NCI-H226 (cell line): ENCODE measurements at regions not wholly inside any gene's neighbourhood (a gene's known extent, or its start where the extent isn't known, plus 50 kb on each side); places are given as distances from the start of the nearest gene placed in this dataset.

Experiments
- DNase-seq: peaks from one replicate; pipeline ENCODE4 v3.0.0-alpha.2; 2015

DNA sequence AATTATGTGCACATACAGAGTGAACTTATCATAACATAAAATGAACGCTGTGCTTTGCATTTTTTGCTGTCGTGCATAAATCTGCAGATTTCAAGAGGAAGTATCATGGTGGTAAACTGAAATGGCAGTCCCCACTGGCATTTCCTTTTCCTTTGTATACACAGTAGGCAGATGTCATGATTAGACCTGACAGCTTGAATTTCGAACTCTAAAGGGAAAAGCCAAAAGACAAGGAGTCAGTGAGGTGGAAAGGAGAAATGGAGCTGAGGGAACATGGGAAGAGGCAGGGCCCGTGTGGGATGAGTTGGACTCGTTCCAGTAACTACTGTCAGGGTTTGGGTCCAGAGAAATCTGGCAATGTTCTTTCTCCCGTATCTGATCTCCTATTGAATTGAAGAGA, 454.1 kb upstream of the SGCG start:
- no peak for DNase-seq

DNA sequence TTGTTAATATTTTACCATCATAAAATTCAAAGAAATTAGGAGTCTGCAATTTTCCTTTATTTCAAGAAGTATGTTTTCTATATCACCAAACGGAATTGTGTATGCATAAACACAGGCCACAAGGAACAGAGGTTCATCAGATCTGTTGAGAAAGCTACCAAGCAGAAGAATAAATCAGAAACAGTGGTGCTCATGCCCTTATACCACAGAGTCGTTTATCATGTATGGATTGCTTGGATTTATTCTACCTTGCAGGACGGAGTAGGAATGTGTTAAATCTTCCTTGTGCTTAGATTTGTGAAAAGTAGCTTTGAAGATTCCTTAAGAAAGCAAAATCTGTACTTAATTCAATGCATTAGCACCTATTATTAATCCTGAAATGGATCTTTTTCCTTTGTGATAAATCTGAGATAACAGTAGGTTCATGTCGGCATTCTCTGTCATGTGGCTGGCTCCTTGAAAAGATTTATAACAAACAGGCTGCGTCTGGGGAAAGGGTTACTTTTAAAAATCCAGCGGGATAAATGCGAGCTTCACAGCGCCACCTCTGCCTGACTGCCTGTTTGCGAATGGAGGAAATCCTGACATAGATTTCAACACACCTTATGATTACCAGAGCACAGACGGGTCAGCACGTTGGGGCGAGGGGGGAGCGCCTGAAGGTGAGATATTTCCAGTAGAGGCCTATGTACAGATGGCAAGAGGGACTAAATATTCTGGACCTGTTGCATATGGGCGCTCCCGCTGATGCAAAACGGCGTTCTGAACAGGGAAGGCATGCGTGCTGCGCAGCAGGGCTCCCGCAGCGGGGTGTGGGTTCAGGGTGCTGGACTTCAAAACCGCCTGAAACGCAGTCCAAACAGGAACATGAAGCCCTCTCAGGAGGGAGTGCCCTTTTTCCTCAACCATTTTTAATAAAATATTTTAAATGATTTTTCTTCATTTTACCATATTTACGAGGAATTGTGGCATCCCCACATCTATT, 445.5 kb upstream of the SGCG start:
- no peak for DNase-seq

DNA sequence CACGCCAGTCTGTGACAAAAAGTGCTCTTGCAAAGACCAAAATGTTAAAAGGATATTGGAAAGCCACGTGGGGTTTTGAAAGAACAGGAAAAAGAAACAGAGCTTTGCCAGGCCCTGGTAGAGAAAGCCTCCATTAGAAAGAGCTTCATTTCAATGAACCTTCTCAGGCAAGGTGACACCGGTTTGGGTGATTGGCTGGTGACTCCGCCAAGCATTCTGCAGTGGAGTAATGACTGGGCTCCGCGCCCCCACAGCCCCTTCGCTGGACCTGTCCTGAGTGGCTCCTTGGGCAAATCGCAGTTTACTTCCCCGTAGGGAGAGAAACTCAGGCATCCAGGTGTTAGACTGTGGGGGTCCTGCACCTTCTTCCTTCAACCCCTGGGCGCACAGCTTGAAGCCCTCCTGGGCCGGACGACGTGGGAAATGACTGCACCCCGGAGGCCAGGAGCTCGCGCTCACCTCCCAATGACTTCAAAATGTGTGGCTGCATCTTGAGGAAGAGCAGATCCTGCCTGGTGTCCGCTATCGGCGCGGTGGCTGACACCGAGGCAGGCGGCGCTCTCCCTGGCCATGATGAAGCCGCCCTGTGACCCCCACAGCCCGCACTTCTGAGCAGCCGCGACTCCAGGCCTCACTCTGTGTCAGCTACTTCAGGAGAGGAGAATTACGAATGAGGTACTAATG, 444.6 kb upstream of the SGCG start:
- no peak for DNase-seq

DNA sequence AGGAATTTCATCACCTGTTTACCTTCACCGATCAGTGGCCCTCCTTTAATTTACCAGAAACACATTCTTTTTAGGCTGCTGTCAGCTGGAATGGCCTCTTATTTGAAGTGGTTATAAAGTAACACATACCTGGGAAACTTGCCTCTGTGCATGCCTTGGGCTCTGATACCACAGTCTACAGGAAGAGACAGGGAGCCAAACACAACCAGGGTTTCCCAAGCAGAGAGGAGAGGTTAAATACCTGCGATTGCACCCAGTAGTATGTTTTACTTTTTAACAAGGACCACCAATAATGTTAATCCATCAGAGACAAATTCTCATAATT, 444.0 kb upstream of the SGCG start:
- no peak for DNase-seq

DNA sequence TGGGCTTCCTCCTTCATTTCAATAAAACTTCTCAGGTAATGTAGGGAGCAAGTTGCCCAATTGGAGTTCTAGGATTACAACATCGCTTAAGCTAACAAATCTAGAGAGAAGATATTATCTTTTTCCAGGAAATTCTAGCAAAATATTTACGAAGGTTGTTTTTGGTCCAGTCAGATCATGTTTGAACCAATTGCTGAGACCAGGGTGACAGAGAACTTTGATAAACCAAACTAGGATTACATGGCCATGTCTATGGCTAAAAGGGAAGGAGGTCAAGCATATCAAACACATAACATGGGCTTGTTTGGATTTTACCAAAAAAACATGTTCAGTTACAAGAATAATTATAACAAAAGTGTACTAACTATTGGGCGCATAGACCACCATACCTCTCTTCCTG, 442.4 kb upstream of the SGCG start:
- DNase-seq = no peak

DNA sequence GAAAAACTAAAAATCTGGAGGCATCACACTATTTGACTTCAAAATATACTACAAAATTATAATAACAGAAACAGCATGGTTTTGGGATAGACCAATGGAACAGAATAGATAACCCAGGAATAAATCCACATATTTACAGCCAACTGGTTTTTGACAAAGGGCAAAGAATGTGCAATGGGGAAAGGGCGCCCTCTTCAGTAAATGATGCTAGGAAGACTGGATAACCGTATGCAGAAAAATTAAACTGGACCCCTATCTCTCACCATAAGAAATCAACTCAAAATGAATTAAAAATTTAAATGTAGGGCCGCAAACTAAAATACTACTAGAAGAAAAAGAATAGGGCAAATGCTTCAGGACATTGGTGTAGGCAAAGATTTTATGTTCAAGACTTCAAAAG, 440.5 kb upstream of the SGCG start:
- no peak for DNase-seq

DNA sequence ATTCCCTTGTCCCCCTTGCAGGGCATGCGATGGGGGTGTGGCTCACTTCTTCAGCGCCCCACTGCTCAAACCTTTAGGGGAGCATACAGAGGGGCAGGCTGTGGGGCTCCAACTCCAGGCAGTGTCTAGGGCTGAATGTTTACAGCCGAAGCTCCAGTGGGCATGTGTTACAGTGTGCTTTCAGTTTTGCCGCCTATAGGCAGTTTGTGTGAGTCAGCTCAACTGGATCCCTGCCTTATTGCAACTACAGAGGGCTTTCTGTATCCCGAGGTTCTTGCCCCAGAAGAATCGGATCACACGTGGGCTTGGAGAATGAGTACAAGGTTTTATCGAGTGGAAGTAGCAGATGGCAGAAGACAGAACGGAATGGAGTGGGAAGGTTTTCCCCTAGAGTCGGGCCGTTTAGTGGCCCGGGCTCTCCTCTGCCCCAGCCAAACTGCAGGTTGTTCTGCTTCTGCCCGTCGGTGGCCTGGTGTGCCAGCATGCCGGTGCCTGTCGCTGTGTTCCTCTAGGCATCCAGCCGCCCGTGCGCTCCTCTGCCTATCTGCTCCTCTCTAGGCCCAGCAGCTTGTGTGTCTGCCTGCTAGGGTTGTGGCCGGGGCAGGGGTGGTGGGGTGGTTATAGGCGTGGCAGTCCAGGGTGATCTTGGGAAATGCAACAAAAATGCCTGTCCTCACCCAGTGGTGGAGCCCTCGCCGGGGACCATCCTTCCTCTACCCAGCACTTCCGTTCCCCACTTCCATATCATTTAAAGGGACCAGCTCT, 435.9 kb upstream of the SGCG start:
- DNase-seq = no peak

DNA sequence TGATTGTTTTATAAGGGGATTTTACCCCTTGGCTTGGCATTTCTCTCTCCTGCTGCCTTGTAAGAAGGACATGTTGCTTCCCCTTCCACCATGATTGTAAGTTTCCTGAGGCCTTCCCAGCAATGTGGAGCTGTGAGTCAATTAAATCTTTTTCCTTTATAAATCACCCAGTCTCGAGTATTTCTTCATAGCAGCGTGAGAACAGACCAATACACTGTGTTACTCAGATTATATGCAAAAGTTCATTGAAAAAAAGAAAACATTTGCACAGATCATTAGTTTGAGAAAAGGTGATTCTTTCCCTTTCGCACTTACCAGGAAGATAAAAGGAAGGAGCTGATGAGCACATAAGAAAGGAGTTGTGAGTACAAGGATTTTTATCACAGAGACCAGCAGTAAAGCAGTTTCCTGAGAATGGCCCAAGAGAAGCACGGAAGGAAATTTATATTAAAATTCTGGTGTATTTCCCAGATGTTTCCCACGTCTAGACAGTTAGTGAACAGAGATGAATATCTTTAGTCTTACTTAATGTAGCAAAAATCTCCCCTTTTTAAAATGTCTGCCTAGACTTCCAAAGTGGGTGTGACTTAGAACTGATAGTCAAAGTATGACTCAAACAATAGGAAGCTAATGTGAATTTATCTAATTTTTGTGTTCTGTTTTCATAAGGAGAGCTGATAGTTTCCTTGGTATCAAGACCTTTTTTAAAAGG, 431.8 kb upstream of the SGCG start:
- DNase-seq = peak; percentile 65

DNA sequence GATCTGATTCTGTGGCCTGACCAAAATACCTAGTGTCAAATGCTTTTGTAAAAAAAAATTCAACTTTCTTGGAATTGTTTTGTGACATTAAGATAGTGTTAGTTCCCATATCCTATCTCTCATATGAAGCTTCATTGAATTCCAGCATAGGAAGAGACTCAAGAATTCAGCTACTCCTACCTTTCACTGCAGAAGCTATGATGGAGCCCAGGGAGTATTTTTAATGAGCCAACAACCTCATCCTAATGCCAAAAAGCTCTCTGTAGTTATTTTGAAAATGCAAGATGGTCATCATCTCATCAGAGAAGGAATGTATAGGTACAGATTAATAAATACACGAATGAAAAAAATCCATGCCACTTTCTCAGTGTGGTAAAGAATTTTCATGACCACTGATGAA, 431.2 kb upstream of the SGCG start:
- DNase-seq = peak; percentile 59

DNA sequence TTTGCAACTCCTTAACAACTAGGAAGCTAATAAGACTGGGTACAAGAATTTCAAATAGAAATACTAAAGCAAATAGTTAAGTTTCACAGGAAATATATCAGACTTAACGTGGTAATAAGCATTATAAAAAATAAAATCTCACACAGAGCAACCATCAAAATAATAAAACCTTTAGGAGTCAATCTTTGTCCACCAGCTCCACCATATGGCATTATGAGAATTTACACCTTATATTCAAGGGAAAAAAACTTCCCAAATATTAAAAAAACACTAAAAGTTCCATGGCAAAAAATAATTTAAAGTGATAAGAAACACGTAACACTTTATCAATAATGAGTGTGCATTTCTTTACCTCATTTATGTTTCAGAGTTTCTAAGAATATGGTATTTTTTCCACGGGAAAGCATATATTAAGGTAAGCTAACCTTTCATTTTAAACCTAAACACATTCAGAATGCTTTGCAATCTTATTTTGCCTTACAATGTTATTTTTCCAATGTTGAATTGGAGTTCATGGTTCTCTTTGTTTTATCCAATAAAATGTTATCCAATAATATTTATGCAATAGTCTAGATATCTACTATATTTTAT, 423.2 kb upstream of the SGCG start:
- DNase-seq = no peak

DNA sequence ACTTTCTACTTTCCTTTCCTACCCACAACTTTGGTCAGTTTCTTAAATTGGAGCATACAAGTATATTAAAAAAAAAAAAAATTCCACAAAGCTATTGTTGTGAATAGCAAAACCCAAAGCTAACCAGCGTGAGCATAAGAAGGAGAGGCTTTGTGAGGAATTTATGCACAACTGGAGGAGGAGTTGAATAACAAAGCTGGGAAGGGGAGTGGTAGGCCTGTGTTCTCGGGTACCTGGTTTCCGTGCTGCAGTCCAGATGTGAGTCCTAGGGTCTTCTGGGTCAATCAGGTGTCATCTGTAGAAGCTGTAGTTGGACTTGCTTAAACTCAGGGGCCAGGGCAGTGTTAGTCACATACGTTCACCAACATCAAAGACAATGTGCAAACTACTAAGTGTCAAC, 422.5 kb upstream of the SGCG start:
- DNase-seq = no peak

DNA sequence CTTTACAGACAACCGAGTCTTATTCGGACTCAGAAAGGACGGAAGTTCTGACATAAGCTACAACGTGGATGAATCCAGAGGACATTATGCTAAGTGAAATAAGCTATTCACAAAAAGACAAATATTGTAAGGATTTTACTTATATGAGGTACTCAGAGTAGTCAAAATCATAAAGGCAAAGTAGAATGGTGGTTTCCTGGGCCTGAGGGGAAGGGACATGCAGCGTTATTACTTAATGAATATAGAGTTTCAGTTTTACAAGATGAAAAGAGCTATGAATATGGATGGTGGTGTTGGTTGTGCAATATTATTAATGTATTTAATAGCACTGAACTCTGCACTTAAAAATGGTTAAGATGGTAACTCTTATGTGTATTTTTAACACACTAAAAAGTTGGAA, 419.1 kb upstream of the SGCG start:
- DNase-seq = no peak

DNA sequence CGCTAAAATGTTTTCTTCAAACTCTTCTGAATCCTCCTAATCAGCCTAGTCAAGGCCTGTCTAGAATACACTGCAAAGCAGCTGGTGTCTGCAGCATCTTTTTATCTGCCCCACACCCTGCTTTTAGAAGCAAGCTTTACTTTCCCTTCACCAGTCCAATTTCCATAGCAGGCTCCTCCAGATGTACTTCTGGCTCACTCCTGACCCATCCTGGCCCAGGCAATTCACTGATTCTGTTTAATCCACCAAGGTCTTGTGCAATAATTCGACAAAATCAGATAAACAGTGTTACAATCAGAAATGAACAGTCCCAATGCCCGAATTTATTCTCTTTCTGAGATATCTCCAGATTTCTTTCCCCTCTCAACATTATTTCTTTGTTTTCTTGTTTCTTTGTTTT, 415.2 kb upstream of the SGCG start:
- no peak for DNase-seq

DNA sequence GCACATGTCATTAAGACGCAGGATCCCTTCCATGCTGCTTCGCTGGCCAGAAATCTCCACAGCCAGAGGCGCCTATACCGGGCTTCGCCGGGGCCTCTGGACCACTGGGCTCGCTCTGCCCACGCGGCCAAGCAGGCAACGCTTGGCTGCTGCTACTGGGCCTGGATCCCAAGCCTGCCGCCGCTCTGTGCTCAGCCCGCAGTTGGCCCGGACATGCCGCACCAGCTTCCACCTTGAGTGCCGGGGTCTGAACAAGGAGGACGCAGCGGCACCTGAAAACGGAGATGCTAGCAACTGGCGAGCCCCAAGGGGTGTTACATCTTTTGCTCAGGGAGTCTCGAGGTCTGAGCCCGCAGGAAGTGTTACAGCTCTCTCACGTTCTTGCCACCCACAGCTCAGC, 409.9 kb upstream of the SGCG start:
- no peak for DNase-seq

DNA sequence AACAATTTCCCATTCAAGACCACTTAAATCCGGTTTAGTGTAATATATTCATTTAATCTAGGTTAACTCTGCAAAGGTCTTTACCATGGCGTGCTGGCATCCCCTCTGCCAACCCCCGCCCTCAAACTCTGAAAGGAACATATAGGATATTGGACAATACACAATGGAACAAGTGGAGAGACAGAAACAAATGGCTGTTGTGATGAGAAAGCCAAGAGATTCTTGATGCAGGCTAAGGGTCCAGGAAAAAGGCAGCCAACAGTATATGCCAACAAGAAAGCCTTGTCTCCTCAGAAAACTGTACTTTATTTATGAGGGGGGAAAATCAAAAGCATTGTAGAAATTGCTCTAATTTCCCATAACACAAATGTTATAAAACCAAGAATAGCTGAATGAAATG, 407.3 kb upstream of the SGCG start:
- no peak for DNase-seq

DNA sequence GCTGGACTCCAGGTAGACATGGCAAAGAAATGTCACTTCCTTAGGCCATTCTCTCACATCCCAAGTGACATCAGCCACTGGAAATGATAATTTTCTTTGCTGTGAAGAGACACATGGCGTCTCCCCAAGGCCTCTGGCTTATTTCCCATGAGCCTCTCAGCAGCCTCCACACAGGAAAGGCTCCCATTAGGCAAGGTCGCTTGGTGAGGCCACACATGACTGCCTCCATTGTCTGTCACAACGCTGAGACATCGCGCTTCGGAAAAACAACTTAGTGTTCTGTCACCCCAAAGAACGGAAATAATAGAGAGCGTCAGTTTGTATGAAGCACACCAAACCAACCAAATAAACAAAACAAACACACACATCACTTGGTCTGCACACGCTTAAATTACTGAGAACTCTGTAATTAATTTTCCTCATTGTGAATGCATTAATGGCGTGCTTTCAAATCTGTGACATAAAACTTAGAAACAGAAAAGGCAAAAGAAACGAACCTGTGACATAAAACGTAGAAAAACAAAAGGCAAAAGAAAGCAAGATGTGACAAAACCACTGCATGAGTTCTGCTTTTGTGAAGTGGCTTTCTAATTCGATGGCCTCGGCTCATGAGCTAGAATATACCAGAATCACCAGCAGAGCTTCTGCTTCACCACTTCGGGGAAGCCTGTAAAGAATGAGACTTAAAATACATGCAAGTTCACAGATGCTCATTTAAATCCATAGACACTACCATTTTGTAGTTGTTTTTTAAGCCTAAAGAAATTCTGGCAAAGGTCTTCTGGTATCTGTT, 404.2 kb upstream of the SGCG start:
- no peak for DNase-seq

DNA sequence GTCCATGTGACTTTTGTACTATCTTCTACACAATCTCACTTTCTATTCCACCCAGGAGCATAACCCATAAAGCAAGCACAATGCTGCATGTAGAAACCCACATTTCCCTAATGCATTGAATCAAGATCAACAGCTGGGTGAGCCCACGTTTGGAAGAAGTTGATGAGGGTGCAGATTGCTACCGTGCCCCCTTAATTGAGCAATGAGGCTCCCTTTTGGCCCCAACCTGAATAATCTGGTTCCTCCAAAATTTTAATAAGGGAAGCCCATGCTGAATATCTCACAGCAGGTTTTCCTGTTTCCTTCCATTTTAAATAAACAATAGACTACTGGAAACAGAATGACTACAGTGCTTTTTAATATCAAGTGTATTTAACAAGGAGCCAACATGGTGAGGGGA, 403.6 kb upstream of the SGCG start:
- no peak for DNase-seq

DNA sequence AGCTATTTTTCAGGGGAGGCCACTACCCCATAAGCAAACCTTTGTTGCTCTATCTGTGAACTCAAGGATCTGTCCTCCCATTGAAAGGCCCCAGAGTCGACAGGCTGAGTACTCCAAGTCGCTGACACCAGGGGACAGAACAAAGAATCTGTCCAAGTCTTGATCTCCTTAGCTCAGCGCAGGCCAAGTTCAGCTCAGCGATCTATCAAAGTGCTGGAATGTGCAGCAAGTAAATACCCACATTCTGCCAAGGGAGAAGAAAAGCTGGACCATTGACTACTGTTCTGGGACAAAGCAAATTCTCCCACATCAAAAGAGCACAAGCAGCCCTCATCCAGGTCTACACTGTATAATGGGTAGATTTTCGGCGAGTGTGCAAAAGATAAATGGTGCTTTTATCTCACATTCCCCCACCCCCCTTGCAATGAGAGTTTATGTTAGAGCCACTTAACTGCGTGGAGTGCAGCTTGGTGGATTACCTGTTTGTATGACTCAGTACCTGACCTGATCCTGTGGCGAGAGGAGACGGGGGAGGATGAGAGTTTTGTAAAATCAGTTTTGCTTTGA, 391.7 kb upstream of the SGCG start:
- no peak for DNase-seq

DNA sequence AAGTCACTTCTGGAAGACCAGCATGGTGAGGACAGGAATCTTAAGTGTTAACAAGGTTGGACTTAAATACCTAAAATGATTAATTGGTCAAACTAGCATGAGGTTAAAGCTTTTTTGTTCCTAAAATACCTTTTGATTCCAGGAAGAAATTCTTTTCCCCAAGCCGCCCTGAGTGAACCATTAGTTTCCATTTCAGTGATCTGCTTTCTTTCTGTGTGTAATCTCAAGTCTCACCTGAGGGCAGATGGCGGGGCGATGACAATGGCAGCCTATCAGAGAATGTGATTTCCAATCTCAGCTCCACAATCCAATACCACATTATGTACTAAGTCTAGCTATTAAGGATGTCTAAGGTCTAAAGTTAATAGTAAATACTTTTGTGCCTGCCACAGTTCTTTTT, 390.9 kb upstream of the SGCG start:
- DNase-seq = no peak

DNA sequence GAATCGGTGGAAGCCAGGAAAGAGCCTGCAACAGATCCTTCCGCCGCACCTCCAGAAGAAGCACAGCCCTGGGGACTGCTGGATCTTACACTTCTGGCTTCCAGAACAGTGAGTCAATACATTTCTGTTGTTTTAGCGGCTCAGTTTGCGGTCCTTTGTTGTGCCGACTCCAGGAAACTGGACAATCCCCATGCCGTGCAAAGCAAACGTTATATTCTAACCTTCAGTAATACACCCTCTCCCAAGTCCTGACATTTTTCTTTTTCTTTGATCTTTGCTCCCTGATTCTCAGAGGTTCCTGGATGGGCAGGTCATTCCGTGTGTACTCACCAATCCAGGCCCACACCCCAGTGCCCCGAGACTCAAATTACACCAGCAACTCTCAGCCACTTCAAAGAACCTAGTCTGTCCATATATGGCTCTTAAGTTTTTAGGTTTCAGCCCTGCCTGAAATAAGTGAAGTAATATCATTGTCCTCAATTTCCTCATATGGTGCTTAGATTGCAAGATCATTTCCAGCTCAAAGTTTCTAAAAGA, 387.1 kb upstream of the SGCG start:
- DNase-seq = no peak
